ENCODE measurements at regions not wholly inside any gene's neighbourhood (a gene's known extent, or its start where the extent isn't known, plus 50 kb on each side); places are given as distances from the start of the nearest gene placed in this dataset.

DNA sequence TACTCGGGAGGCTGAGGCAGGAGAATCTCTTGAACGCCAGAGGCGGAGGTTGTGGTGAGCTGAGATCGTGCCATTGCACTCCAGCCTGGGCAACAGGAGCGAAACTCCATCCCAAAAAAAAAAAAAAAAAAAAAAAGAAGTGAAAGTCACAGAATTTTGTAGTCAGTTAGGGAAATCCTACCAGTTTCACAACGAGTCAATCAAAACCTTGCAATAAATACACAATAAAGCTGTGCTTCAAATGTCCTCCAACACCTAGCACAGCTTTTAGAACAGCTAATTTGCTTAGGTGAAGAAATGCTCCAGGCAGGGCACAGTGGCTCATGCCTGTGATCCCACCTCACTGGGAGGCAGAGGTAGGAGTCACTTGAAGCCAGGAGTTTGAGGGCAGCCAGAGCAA, 112.8 kb upstream of the ATF7IP start:
- no peak for DNase-seq (ENCODE audit: low read depth, low spot score)

DNA sequence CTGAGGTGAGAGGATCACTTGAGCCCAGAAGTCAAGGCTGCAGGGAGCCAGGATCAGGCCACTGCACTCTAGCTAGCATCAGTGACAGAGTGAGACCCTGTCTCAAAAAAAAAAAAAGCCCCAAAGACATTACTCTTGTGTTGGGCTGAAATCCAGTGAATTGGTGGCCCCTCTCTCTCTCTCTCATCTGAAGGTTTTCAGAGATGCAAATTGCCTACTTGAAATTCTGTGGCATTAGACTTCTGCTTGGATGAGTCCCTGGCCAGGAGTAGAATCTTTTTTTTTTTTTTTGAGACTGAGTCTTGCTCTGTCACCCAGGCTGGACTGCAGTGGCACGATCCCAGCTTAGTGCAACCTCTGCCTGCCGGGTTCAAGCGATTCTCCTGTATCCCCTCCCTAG, 112.0 kb upstream of the ATF7IP start:
- no peak for DNase-seq (ENCODE audit: low read depth, low spot score)

DNA sequence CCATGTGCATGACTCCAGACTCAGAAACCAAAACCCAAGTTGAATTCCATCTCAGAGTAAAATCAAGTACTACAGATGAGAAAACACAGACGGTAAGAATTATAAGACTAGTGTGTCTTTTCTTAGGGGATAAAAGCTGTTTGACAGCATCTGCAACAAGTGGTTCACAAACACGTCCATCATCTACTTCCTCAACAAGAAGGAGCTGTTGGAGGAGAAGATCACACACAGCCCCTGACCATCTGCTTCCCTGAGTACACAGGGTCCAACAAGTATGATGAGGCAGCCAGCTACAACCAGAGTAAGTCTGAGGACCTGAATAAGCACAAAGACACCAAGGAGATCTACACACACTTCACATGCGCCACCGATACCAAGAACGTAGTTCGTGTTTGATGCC, 110.7 kb upstream of the ATF7IP start:
- no peak for DNase-seq (ENCODE audit: low read depth, low spot score)

DNA sequence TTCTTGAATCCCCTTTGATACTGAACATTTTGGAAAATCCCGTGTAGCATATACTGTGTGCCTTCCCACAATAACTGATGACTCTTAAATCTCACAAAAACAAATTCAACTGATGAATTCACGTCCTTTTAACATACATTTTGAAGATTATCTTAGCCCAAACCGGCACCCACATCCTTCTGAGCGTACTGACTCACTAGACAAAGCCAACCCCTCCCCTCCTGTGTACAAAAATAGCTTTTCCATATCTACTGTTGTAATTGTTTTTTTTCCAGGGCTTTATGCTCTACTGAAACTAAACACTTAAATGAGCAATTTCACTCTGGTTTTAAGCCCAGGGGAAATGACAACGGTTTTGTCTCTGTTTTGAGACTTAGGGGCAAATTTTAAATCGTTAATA, 109.4 kb upstream of the ATF7IP start:
- DNase-seq (ENCODE audit: low read depth, low spot score) = no peak

DNA sequence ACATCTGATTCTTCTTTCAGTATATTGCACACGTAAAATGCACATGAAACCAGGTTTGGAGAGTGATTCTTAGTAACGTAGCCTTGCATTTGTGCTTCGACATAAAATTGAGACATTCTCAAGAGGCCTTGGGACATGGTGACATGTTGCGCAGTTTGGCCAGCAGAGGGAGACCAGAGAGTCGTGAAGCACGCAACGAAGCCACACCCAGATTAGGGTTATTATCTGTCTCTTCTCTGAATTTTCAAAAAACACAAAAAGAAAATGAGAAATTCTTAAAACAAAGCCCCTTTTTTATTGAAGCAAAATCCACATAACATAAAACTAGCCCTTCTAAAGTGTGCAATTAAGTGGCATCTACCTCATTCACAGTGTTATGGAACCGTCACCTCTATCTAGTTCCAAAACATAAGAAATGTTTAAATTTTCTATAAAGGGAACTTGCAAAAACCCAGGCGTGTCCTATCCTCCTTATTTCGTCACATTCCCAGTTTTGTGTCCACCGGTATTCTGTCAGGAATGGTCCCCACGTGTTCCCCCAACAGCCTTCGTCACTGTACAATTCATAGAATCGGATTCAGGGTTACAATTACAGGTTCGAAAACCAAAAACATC, 108.8 kb upstream of the ATF7IP start:
- DNase-seq (ENCODE audit: low read depth, low spot score) = peak; percentile 57

DNA sequence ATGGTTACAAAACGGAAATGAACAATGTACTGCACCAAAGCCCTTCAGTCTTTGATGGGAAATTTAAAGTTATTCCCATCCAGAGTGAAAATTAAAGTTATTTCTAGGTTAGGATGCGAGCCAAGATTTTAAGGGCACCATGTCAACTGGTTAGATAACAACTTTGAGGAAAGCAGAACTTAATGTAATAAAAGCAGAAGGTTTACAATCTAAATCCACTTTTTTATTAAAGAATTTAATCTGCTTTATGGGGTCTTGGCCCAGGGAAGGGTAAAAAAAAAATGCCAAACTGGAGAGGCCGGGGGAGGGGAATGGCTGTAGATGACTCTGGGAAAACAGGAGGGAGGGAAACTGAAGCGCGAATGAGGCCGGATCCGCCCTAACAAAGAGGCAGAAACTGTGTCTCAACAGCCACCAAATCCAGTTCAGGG, 108.2 kb upstream of the ATF7IP start:
- DNase-seq (ENCODE audit: low read depth, low spot score) = no peak

DNA sequence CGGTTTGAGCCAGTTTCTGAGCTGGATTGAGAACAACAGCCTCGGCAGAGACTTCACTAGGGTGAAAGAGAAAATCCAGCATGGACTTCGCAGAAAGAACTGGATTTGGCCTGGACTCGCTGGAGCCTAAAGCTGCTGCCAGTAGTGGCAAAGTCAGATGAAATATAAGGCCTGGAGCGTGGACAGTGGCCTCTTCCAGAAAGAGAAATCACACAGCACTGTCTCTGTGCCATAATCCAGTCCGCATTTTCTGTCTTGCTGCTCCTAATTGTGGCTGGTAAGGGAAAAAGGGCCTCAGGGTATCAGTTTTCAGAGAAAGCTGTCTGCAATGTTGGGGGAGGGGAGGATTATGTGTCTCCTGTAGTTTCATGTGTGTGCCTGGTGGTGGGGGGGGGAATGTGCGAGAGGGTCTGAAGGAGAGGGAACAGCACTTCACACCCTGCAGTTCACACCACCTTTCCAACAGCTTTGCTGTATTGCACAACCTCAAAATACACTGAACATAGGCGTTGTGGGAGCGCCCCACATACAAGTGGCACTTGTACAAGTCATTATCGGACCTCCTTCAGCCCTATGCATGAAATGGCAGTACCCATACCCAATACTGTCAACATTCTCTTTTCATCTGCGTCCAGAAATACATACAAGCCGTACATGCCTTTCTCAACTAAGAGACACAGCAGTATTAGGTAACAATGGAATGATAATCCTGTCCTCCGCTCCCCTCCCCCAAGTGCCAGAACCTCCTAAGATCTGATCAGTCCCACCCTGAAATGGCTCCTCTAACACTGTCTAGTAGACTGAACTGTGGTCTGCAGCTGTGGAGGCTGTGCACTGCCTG, 107.5 kb upstream of the ATF7IP start:
- peak; percentile 96 for DNase-seq (ENCODE audit: low read depth, low spot score)

DNA sequence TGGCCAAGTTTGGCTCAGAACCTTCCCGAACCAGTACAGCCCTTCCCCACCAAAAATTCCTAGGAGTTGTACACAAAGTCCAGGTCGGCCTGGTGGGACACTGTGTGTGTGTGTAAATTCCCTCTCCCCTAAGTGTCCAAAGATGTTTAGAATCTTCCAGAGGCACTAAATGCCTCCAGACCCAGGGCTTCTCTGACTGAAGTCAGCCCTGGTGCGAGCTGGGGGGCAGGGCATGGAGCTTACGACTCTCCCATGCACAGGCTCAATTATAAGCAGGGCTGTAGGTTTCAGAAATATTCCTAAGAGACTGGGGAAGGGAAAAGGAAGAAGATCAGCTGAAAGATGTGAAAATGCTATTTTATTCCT, 106.9 kb upstream of the ATF7IP start:
- DNase-seq (ENCODE audit: low read depth, low spot score) = no peak

DNA sequence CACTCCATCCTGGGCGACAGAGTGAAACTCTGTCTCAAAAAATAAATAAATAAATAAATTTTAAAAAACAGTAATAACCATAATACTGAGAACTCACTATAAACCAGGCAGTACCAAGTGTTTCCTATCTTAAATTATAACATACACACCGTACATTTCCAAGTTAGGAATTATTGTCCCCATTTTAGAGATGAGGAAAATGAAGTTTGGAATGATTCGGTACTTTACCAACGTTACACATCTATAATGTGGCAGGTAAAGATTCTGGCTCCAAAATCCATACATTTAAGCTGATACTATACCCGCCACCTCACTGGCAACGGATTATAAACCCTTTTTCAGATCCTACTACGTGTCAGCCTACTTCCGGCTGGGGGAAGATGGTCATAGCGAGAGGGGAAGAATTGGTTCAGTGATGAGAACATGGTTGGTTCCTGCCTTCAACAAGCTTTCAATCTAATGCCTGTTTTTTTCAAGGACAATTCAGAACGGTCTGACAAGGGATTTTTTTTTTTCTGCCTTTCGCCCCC, 105.9 kb upstream of the ATF7IP start:
- DNase-seq (ENCODE audit: low read depth, low spot score) = no peak

DNA sequence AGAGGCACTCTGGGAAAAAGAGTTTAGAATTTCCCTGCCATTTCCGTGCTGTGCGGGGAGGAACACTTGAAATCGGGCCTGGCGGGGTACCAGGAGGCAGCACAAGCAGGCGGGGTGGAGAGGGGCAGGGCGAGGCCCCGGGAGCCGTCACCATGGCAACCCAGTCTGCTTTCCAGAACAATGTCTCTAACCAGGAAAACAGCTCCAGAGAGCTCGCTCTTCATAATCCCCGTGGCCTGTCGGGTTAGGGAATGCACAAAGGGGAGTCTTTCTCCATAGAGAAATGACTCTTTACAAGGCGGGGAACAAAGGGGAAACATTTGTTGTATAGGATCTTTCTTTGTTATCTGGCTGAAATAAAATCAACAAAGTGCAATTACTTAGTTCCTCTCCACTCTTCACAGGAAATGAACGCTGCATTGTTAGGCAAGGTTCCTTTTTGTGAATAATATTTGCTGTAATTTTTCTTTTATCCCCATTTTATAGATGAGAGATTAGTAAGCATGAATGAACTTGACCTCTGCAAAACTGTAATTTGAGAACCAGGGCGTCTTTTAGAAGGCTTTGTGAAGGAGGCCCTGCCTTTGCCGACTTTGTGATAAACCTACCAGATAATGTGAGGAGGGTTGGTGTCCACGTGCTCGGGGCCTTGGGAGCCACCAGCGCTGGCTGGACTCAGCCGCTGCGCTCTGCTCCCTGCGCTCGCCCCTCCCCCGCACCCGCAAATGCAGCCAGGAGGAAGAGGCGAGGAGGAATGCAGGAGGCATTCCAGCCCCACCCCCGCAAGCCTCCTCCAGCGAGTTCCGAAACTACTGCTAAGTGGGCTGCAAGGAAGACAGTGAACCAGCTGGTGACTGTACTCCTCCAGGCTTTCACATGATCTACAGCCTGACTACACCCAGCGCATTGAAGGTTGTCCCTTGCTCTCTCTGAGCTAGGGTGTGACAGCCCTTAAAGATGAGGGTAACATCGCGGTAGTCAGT, 105.2 kb upstream of the ATF7IP start:
- DNase-seq (ENCODE audit: low read depth, low spot score) = no peak

DNA sequence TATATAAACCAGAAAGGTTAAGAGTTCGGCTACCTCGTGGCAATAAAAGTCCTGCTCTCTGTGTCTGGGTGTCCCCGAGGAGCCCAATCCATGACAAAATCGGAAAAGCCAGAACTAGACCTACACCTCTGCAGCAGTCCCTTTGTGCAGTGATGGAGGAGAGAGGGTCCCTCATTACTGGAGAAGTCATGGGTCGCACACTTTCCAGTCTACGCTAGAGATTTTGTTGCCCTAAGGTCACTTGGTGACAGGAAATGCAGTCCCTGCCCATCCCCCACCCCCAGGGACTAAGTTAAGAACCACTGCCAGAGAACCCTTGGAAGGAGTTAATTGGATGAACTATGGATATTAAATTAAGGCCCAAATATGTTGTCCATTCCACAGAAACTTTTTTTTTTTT, 104.4 kb upstream of the ATF7IP start:
- DNase-seq (ENCODE audit: low read depth, low spot score) = no peak

DNA sequence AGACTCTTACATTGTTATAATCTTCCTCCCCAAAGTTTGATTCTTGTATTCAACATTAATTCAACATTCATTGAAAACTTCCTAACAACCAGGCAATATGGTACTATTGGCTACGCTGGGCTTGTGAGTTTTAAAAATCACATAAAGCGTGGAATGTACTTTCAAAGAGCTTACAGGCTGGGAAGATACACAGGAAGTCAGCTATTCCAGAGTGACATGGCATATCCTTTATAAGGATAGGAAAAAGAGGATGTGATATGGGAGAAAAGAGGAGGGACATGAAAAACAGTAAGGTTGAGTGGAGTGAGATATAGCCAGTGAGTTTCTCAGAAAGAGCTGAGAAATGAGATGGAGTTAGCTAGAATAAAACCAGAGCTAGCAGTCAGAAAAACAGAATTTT, 103.6 kb upstream of the ATF7IP start:
- DNase-seq (ENCODE audit: low read depth, low spot score) = no peak

DNA sequence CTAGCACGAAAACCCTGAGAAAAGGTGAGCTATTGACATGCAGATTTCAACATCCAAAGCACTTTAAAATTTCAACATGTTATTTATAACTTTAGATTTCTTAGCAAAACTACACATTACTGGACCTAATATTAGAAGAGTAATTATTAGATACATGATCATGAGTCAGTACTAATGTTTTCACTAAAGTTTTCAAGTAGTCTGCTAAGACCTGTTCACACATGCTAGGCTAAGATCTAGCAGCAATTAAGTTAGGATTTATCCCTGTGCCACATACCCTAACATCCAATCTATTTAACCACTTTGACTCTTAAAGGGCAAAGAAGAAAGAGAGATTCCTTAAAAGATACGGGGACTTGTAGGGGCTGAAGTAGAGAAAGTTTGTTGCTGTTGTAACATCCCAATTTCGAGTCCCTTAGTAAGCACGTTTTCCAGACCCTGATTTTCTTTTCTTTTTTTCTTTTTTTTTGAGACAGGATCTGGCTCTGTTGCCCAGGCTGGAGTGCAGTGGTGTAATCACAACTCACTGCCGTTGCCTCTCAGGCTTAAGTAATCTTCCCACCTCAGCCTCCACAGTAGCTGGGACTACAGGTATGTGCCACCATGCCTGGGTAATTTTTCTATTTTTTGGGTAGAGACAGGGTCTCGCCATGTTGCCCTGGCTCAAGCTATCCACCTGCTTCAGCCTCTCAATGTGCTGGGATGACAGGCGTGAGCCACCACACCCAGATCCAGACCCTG, 102.5 kb upstream of the ATF7IP start:
- DNase-seq (ENCODE audit: low read depth, low spot score) = no peak

DNA sequence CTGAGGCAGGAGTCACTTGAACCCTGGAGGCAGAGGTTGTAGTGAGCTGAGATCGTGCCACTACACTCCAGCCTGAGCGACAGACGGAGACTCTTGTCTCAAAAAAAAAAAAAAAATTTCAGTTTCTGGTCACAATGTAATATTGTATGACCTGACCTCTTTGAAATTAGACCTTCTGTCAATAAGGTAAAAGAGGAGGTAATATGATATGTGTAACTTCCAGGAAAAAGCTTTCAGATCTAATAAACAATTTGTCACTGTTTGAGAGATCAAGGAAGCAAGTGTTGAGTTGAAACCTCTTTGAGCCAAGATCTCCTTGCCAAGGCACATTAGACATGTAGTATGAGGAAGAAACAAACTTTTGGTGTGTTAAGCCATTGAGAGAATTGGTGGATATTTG, 101.7 kb upstream of the ATF7IP start:
- DNase-seq (ENCODE audit: low read depth, low spot score) = no peak

DNA sequence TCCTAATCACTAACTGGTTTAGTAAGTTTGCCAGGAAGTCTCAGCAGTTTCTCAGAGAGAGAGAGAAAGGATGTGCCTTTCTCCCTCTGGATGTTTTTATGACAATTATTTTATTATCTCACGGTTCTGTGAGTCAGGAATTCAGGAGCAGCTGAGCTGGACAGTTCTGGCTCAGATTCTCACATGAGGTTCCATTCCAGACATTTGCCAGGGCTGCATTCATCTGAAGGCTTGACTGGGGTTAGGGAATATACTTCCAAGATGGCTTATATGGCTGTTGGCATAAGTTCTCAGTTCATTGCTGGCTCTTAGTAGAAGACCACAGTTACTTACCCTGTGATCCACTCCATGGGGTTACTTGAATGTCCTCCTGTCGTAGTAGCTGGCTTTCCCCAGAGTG, 101.2 kb upstream of the ATF7IP start:
- DNase-seq (ENCODE audit: low read depth, low spot score) = no peak

DNA sequence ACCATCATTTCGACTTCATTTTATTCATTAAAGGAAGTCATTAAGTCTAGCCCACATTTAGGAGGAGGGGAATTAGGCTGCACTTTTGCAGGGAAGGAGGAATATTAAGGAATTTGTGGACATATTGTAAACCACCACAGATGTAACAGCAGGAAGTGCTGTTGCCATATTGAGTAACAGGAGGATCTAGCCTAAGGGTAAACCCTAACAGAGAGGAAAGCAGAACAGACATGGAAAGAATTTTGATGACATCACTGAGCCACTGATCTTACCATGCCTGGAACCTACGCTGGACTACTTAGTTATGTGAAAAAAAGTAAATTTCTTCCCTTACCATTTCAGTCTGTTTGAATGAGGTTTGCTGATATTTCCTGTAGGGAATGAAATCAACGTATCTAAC, 100.7 kb upstream of the ATF7IP start:
- DNase-seq (ENCODE audit: low read depth, low spot score) = no peak

DNA sequence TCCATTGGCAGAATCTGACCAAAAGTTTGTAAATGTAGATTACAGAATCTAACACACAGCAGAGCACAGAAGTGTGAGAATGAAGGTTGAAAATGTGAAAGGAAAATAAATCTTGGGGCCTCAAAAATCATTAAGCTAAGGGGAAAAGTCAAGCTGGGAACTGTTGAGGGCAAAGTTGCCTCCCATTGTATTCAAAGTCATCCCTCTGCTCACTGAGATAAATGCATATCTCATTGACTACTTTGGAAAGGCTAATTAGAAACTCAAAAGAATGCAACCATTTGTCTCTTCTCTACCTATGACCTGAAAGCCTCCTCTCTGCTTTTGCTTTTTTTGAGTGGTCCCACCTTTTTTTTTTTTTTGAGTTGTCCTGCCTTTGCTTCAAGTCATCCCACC, 97.4 kb upstream of the ATF7IP start:
- DNase-seq (ENCODE audit: low read depth, low spot score) = no peak

DNA sequence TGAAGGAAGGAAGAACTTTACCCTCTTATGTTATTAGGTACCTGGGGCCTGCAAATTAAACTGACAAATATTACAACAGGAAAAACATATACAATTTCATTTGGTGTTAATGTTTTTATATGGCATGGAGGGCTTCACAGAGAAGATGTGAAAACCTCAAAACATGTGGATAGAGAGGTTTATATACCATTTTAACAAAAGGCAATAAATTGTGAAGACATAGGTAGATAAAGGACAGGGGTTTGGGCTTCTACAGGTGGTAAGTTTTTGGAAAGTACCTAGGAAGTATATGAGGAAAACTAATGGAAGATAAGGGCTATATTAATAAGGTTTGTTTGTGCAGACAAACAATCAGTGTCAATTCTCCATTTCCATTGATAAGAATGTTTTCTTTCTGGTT, 95.1 kb upstream of the ATF7IP start:
- DNase-seq (ENCODE audit: low read depth, low spot score) = no peak

DNA sequence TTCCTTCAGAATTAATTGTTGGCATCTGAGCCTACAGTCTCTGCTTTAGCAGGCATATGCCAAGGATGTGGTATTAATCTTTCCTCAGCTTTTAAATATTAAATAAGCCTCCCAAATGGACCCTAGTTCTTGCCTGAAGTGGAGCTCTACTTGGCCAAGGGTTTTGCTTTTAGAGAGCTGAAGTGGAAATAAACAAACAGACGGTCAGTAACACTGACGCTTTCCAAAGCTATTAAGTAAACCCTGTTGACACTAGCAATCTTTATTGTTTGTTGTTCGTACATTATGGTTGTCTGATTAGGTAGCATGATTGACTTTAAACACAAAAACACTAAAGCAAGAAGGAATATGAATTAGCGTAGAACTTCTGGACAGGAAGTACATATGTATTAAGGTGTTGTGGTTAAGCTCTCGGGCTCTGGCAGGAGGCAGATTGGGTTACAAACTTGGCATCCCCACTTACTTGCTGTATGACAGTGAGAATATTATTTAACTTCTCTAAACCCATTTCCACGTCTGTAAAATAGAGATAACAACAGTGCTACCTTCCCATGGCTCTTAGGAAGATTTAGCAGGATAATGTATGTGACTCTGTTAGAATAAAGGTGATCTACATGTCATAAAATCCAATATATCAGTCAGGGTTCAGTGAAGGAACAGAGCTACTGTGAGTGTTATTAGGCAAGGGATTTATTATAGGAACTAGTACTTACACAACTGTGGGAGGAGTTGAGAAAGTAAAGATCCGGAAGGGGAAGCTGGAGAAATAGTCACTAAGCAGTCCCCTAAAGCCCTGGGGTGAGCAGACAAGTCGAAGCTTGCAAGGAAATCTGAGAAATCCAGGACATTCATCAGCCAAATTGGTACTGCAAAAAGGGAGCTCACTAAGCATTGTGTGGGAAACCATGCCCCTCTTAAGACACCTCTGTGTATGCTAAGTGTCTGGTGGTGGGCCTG, 92.2 kb upstream of the ATF7IP start:
- DNase-seq (ENCODE audit: low read depth, low spot score) = no peak

DNA sequence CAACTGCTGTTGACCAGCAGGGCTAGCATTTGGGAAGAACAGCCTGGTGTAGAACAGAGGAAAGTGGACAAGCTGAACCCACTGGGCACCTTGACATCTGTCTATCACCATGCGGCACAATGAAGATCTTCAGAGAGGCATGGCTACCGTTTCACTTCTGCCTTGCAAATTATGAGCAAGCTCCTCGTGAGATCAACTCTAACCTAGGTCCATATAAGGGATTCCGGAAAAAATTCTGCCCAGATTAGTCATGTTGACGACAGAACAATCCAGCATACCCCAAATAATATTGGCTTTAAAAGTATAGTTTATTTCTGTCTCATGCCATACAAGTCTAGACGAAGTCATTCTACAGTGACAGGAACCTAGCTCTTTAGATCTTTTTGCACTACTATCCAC, 91.6 kb upstream of the ATF7IP start:
- no peak for DNase-seq (ENCODE audit: low read depth, low spot score)
